Fibroblast of lung (primary cell): ENCODE measurements at regions not wholly inside any gene's neighbourhood (a gene's known extent, or its start where the extent isn't known, plus 50 kb on each side); places are given as distances from the start of the nearest gene placed in this dataset.

Source experiments
- CTCF ChIP-seq, 2 donors: IDR thresholded peaks in 1 of 2; conservative IDR thresholded peaks in 1 of 2; 1 replicate in 1 of 2; 2 replicates in 1 of 2; pipeline ENCODE4 v1.5.1; 2011 to 2012; ENCODE audit warnings: low read length in 2 of 2, control low read depth in 1 of 2, inconsistent platforms in 1 of 2, low read depth in 1 of 2, mild to moderate bottlenecking in 1 of 2
- EZH2 ChIP-seq: IDR thresholded peaks from 2 replicates; pipeline ENCODE4 v1.5.1; 2012; ENCODE audit warnings: low read length, control low read depth, mild to moderate bottlenecking; ENCODE audit errors: missing control alignments

- no peak for TF ChIP-seq CTCF (conservative IDR thresholded peaks at IDR 0.05 in 1 of 2, IDR thresholded peaks at IDR 0.05 in 1 of 2; ENCODE audit: low read depth in 1 of 2, low read length in 2 of 2)
- TF ChIP-seq EZH2: no peak
Observed at GRCh38 chr14:99067141-99067920, 204.7 kb downstream of the BCL11B start.
